ENCODE measurements at regions not wholly inside any gene's neighbourhood (a gene's known extent, or its start where the extent isn't known, plus 50 kb on each side); places are given as distances from the start of the nearest gene placed in this dataset.
"Not testable (repeated sequence)": the region's sequence is repeated elsewhere in the genome, so short reads cannot be mapped to it uniquely, and the experiment has no call there.

GRCh38 chr16:88144028-88144511, 192.8 kb downstream of the BANP start:
- intact Hi-C loops (cut with DNase I), result no loop called here
- ATAC-seq (ENCODE audit: poor library complexity) (peak; percentile 81), DNase-seq (peak; percentile 60)

DNA sequence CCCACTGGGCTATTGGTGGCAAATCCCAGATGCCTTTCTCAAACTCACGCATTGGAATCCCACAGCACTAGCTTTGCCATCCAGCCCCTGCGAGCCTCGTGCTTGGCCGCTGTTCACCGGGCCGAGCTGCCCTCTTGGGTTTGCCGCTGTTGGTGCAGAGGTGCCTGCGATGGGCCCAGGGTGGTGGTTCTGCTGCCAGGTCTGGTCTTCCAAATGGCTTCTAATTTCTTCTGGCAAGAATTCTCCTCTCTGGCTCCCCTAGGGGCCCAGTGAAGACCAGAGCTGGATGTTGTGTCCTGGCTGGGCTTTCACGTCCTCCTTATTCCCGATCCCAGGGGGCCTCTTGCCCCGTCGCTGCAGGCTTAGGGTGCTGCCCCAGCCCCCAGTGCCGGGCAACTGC, 194.1 kb downstream of the BANP start:
- intact Hi-C loops (cut with DNase I); ATAC-seq (ENCODE audit: poor library complexity): not testable (repeated sequence)
- peak; percentile 27 for DNase-seq

GRCh38 chr16:88145824-88146405, 194.7 kb downstream of the BANP start:
- ATAC-seq (ENCODE audit: poor library complexity); intact Hi-C loops (cut with DNase I): not testable (repeated sequence)
- DNase-seq, result peak; percentile 22

DNA sequence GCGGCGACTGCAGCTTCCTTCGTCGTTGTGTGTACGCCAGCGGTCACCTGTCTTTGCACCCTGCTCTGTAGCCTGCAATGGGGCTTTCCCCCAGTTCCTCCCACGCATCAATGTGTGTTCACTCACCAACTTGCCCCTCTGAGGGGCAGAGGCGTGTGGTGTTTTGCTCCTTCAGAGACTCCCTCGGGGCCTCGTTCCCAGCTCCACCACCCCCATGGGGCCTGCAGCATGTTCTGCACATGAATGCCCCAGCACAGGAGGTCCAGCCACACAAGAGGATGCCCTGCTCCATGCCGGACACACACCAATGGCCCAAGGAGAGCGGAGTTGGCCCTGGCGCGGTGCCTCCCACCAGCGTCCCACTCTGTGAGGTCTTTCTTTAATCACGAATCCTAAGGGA, 196.8 kb downstream of the BANP start:
- DNase-seq; ATAC-seq (ENCODE audit: poor library complexity); intact Hi-C loops (cut with DNase I): not testable (repeated sequence)

DNA sequence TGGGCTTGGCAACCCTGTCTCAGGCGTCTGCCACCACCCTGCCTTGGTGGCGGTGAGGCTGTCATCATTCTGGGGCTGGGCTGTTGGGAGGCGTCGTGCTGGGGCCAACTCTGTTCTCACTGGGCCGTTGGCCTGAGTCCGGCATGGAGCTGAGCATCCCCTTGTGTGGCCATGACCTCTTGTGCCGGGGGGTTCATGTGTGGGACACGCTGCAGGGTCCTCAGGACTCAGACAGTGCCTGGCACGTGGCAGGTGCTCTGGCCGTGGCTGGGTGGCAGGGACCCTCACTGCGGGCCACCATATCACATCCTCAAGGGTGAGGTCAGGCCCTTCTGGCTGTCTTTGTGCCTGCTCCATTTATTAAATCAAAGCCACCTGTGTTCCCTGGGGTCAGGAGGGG, 197.4 kb downstream of the BANP start:
- ATAC-seq (ENCODE audit: poor library complexity); DNase-seq; intact Hi-C loops (cut with DNase I): not testable (repeated sequence)

GRCh38 chr16:88149158-88149603, 197.9 kb downstream of the BANP start:
- intact Hi-C loops (cut with DNase I); DNase-seq; ATAC-seq (ENCODE audit: poor library complexity): not testable (repeated sequence)

GRCh38 chr16:88149663-88150062, 198.4 kb downstream of the BANP start:
- peak; percentile 8 for DNase-seq
- ATAC-seq (ENCODE audit: poor library complexity); intact Hi-C loops (cut with DNase I): not testable (repeated sequence)

- DNase-seq; intact Hi-C loops (cut with DNase I); ATAC-seq (ENCODE audit: poor library complexity): not testable (repeated sequence)
These were observed 199.4 kb downstream of the BANP start for GRCh38 chr16:88150456-88151128.

GRCh38 chr16:88151129-88151499, 199.9 kb downstream of the BANP start:
- ATAC-seq (ENCODE audit: poor library complexity); intact Hi-C loops (cut with DNase I); DNase-seq: not testable (repeated sequence)

- not testable (repeated sequence) for ATAC-seq (ENCODE audit: poor library complexity)
- DNase-seq, result peak; percentile 33
These were observed 200.9 kb downstream of the BANP start for GRCh38 chr16:88151859-88152843.

DNA sequence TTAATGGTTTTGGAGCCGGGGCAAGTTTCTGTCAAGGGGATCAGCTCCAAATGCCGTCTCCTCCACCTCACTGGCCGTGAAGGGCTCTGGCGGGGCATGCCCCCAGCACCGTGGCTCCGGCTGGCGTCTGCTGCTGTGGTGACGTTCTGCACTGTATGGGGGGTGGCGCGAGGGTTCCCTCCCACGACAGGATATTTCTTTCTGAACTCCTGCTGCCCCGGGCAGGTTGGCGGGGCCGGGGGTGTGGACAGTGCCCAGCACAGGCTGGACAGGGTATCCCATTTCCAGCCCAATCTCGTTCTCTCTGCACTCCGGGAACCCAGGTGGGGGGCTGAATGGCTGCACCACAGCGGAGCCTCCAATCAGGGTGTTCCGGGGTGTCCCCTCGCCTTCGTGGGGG, 201.6 kb downstream of the BANP start:
- DNase-seq, result peak; percentile 22
- ATAC-seq (ENCODE audit: poor library complexity); intact Hi-C loops (cut with DNase I): not testable (repeated sequence)

More at GRCh38 chr16:88151859-88152843, 200.9 kb downstream of the BANP start:
- intact Hi-C loops (cut with DNase I), result not testable (repeated sequence)

GRCh38 chr16:88153516-88153915, 202.3 kb downstream of the BANP start:
- intact Hi-C loops (cut with DNase I); ATAC-seq (ENCODE audit: poor library complexity): not testable (repeated sequence)
- DNase-seq, result peak; percentile 32

DNA sequence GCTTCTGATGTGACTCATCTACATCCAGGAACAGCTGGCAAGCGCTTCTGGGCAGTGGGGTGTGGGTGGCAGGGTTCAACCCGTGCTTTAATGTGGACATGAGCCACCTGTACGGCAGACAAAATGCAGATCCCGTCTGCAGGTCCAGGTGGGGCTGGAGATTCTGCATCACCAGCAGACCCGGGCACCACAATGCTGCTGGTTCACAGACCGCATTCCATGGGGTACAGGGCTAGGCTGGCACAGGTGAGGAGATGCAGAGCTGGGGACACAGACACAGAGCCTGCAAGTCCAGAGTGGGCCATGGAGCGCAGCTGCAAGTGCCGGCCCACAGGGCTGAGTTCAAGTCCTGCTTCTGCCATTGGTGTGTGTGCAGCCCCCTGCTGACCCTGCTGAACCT, 203.7 kb downstream of the BANP start:
- intact Hi-C loops (cut with DNase I); ATAC-seq (ENCODE audit: poor library complexity): not testable (repeated sequence)
- DNase-seq, result peak; percentile 20

GRCh38 chr16:88155681-88156080, 204.4 kb downstream of the BANP start:
- DNase-seq; intact Hi-C loops (cut with DNase I); ATAC-seq (ENCODE audit: poor library complexity): not testable (repeated sequence)

DNA sequence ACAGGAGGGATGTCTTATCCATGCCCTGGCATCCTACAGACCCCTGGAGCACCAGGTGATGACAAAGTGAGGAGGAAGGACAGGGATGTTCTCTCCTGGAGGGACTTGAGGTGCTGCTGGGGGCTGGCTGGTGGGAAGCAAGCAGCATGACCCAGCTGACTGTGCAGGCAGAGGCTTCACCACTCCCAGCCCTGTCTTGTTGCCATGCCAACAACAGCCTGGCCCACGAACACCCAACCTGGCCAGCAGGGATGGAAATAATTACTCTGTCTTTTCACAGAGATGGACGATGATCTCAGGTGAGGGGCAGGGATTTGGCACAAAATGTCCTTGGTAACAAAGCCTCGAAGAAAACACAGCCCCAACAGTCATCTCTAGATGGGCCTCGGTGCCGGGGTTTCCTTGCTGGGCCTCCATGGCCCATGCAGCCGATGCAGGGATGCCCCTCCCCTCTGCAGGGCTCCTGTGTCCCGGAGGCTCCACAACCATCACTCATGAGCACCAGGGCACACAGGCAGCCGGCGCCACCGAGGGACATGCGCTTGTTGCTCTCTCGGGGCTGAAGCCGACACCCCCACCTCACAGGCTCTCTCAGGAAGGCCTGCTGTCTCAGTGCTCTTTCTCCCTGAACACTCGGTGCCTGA, 205.5 kb downstream of the BANP start:
- ATAC-seq (ENCODE audit: poor library complexity); intact Hi-C loops (cut with DNase I): not testable (repeated sequence)
- DNase-seq, result peak; percentile 10

DNA sequence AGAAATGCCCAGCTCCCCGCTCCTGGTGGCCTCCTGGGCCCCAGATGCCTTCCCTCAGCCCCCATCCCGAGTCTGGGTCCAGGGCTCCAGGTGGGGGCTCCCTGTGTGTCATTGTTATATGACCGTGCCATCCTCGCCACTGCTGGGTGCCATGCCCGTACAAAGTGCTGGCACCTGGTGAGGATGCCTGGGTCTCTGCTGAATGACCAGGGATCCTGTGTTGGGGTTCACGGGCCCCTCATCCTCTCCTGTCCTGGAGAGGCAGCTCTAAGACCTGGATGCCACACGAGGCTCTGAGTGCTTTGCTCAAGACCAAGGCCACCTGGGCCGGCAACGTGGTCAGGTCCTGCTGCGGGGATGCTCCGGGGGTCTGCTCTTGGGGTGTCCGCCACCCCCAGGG, 206.5 kb downstream of the BANP start:
- intact Hi-C loops (cut with DNase I); ATAC-seq (ENCODE audit: poor library complexity): not testable (repeated sequence)
- peak; percentile 5 for DNase-seq

DNA sequence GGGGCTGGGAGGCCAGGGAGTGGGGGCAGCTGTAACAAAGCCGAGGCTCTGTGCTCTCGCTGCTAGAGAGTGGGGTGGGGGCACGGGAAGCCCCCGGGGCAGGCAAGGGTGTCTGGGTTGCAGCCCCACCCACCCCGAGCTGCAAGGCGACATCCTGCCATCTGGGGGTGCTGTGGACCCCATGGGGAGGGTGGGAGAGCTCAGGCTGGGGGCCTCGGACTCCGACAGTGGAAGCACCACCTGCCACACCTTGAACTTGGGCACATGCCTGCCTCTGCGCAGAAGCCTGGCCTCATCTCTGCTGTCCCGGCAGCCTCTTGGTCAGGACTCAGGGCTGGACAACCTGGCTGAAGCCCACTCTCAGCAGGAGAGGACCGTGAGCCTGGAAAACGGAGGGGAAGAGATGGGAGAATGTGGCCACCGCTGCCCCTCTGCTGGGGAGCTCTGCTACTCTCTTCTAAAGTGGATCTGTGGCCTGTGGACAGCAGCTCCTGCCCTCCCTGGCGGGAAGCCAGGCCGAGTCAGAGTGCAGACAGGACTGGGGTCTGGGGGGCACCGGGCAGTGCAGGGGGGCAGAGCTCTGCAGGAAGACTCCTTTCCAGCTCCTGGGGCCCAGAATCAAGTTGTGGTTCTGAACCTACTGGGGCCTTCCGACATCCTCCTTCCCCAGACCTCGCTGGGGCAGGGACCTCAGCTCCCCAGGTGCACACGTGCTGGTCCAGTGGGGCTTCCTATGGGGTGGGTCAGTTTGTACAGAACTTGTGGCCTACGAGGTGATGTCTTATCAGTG, 207.2 kb downstream of the BANP start:
- intact Hi-C loops (cut with DNase I); ATAC-seq (ENCODE audit: poor library complexity): not testable (repeated sequence)
- peak; percentile 24 for DNase-seq
